ENCODE measurements at regions not wholly inside any gene's neighbourhood (a gene's known extent, or its start where the extent isn't known, plus 50 kb on each side); places are given as distances from the start of the nearest gene placed in this dataset.

GRCh38 chrX:119340606-119341205 is 58.4 kb upstream of the SLC25A43 start:
- Histone ChIP-seq H2BK20ac (ENCODE audit: low read length) (no peak overlapping the region), H2BK5ac (ENCODE audit: low read depth, low read length) (no peak overlapping the region), H3K4me1 (replicated peaks in 1 of 4; ENCODE audit: control insufficient read depth in 3 of 4, insufficient read depth in 4 of 4, low read length in 3 of 4) (no peaks in the 10 kb centered on the region), H4K8ac (ENCODE audit: extremely low read depth, insufficient read depth, low read length) (no peak overlapping the region), H3K18ac (ENCODE audit: extremely low read depth, low read length) (no peak overlapping the region), H3K23me2 (ENCODE audit: low read depth, low read length) (no peaks in the 10 kb centered on the region), H2AFZ (ENCODE audit: low read length) (no peak overlapping the region), H3K9me3 (ENCODE audit: insufficient read depth in 2 of 2, low read depth in 1 of 2, low read length in 1 of 2) (peaks cover 0 to 3% of the 10 kb centered on the region in 2 experiments; a peak in 1 of 4 replicates), H3K56ac (replicated peaks; ENCODE audit: insufficient read length, low read depth, low read length) (no peak overlapping the region), H3K27me3 (replicated peaks in 1 of 4; ENCODE audit: control insufficient read depth in 3 of 4, extremely low read depth in 1 of 4, insufficient read depth in 3 of 4, low read length in 3 of 4) (no peaks in the 10 kb centered on the region), H2AK5ac (ENCODE audit: low read depth, low read length) (no peak overlapping the region), H3K36me3 (ENCODE audit: control insufficient read depth in 2 of 4, insufficient read depth in 4 of 4, low read length in 3 of 4) (no peaks in the 10 kb centered on the region), H4K91ac (replicated peaks; ENCODE audit: insufficient read length, low read length) (no peak overlapping the region), H3K27ac (ENCODE audit: low read depth, low read length) (no peak overlapping the region), H3K4ac (replicated peaks; ENCODE audit: insufficient read length, low read depth, low read length) (no peak overlapping the region), H4K5ac (ENCODE audit: insufficient read length, low read depth, low read length) (no peak overlapping the region), H3K79me1 (ENCODE audit: low read depth, low read length) (no peaks in the 10 kb centered on the region), H3K4me3 (ENCODE audit: extremely low read depth in 1 of 4, insufficient read depth in 2 of 4, low read depth in 3 of 4, low read length in 4 of 4) (no peak overlapping the region), H3K23ac (ENCODE audit: insufficient read length) (no peak overlapping the region), H4K20me1 (replicated peaks in 1 of 2; ENCODE audit: control insufficient read depth in 1 of 2, insufficient read depth in 2 of 2, low read length in 2 of 2) (no peaks in the 10 kb centered on the region), H2BK12ac (ENCODE audit: low read depth, low read length) (no peak overlapping the region), H3K9ac (replicated peaks in 1 of 4; ENCODE audit: extremely low read depth in 1 of 4, low read depth in 3 of 4, low read length in 3 of 4) (no peak overlapping the region), H3K14ac (ENCODE audit: insufficient read length) (no peak overlapping the region), H2BK120ac (replicated peaks; ENCODE audit: low read depth, low read length) (no peak overlapping the region), H3K79me2 (ENCODE audit: control insufficient read depth in 1 of 2, insufficient read depth in 2 of 2, low read length in 2 of 2) (no peaks in the 10 kb centered on the region), H2BK15ac (ENCODE audit: low read length) (no peak overlapping the region), H3K4me2 (ENCODE audit: insufficient read depth in 1 of 2, low read depth in 2 of 2, low read length in 2 of 2) (no peak overlapping the region)
- no peak for TF ChIP-seq RAD21 (IDR thresholded peaks at IDR 0.05 in 1 of 2, conservative IDR thresholded peaks at IDR 0.05 in 1 of 2; ENCODE audit: low read depth in 2 of 2, low read length in 2 of 2)
- no peak for TF ChIP-seq SIN3A (conservative IDR thresholded peaks at IDR 0.05 in 1 of 2, IDR thresholded peaks at IDR 0.05 in 1 of 2; ENCODE audit: low read depth in 1 of 2, low read length in 2 of 2)
- TF ChIP-seq RFX5 (IDR thresholded peaks at IDR 0.05; ENCODE audit: borderline replicate concordance, low read depth, low read length) = no peak
- no peak for DNase-seq (ENCODE audit: low read depth in 1 of 2, low spot score in 2 of 2)
- POLR2A ChIA-PET (ENCODE audit: partially characterized antibody) = no interaction called here
- no peak for FAIRE-seq
- CTCF ChIA-PET (ENCODE audit: partially characterized antibody) = no interaction called here
- WGBS, 2 experiments (ENCODE audit: extremely low coverage in 1 of 2, insufficient coverage in 1 of 2, insufficient read length in 1 of 2, insufficient replicate concordance in 2 of 2, low coverage in 1 of 2, low lambda C conversion rate in 2 of 2, missing lambda C conversion rate in 1 of 2) = 75% methylated on average over 5 of the region's 6 CpGs; no CpG with 5 or more reads in 1 of the 2 experiments

Measured in H1 (cell line).